ENCODE measurements at regions not wholly inside any gene's neighbourhood (a gene's known extent, or its start where the extent isn't known, plus 50 kb on each side); places are given as distances from the start of the nearest gene placed in this dataset.

DNA sequence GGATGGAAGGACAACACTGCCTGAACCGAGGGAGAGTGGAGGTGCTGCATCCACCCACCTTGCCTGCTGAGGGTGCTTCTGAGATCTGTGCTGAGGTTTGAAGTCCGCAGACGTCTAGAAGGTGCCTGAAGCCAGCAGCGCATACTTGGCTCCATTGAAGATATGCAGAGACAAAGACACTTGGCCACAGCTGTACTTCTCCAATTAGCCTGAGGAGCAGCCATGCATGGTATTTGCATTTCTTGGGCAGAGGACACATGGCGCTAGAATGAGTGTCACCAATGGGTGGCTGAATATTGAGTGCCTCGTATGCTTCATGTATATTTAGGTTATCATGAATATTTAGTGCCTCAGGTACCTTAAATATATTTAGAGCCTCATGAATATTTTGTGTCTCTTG lies 128.7 kb upstream of the ATP6AP2 start:
- DNase-seq (ENCODE audit: low read depth) = no peak

DNA sequence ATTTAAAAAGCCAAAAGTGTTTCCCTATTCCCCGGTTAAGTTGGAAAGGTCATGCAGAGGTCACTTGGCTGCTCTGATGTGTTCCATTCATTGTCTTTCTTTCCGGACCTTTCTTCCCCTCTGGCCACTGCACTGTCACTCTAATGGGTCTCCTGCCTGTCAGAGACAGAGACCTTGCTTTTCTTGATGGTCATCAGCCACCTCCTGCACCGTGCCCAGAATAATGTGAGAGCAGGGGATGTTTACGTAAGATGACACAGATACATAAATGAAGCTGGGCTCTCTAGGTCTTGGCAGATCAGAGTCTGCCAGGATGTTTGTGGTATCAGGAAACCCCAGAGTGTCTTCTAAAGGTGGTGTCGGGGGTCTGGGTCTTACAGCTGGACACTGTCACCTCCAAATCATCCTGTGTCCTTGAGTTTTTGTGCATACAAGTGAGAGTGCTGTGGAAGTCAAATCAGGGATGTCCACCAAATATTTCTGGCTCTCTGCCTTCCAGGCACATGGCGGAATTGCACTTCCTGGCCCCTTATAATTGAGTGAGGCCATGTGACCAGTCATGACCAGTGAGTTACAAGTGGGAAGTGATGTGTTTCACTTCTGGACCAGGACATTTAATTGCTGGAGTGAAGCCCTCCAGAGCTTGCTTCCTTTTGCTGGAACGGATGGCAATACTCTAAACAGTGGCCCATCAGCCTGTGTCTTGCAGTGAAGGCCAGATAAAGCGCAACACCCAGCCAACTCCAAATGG lies 130.6 kb upstream of the ATP6AP2 start:
- DNase-seq (ENCODE audit: low read depth) = no peak

DNA sequence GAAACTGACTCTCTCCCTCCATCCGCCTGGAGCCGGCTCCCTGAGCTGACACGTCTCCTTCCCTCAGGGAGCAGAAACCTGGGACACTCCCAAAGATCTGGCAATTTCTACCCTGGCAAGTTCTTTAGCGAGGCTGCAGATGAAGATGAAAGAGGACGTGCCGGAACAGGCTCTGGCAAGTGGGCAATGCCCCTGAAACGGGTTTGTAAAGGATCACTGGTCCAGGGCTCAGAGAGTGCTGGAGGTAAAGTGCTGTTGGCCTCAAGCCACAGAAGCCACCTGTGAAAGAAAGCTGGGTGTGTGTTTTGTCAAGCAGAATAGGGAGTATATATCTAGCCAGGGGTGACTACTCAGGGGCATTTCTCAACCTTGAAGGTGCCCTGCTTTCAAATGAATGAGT lies 131.4 kb upstream of the ATP6AP2 start:
- no peak for DNase-seq (ENCODE audit: low read depth)

DNA sequence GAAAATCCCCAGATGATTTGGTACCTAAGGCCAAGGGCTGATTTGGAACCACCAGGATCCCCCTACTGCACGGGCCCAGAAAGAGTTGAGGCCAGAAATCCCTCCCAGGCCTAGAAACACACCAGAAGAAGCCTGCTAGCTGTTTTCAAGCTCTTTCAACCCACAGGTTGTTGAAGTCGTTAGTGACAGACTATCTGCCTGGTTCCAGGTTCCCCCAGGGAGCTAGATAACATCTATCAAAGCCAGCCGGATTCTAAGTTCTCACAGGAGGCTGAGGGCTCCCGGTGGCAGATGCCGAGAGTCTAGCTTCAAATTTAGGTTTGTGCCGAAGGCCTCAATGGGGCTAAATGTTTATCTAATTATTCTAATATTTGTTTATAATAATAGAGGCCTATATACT lies 132.0 kb upstream of the ATP6AP2 start:
- DNase-seq (ENCODE audit: low read depth) = peak; percentile 26

DNA sequence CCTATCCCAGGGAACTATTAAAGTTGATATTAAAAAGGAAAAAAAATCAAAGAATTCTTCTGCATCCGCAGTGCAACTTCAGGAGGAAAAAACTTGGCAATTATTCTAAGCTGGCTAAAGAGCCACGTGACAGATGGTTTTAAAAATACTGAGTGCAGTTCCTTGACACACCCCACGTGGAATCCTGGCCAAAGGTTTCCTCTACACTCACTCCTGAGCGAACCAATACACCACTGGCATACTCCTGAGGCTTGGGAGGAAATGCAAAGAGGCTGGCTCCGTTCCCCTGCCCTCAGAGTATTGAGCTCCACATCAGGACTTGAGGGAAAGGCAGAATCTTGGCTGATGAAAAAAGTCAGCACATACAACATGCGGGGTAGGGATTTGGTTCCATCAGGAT lies 133.8 kb upstream of the ATP6AP2 start:
- DNase-seq (ENCODE audit: low read depth) = no peak

DNA sequence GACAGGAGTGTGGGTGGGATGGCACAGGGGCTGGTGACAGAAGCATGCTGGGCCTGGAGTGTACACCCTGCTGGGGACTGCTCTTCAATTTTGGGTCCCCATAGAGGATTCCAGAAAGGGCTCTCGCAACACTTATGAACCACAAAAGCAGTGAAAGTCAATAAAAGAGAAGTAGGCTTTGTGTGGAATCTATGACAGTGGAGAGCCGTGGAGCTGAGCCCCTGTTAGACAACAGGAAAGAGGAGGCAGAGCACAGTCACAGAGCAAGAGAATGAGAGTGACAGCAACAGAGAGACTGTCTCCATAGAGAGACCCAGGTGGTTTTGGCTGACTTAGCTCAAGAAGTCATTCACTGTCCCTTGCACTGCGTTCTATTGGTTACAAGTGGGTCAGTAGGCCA lies 135.1 kb upstream of the ATP6AP2 start:
- DNase-seq (ENCODE audit: low read depth) = no peak

DNA sequence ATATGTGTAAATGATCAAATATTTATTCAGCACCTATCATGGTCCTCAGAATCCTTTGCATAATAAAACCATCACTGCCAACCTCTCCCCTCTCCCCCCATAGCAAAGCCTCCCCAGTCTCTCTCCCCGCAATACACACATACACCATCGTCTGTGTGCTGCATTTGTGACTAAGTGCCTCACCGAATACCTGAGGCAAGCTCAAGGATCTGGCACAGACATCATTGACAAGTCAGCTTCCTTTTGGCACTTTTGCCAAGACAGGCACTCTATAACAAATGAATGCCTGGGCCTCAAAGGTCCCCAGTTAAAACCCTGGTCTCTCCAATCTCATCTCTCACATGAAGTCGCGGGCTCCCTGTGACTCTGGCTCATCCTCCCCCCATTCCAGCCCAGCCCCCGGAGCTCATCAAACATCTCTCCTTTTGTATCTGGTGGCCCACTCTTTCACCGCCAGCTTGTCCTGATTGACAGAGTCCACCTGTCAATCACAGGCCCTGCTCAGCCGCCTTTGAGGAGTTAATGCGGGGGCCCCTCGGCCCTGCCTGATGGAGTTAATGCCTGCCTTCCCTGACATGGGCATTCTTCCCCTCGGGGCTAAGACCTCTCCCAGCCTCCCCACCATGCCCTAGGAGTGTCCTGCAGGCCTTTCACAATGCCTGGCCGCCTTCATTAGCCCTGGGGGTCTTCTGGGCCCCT lies 135.8 kb upstream of the ATP6AP2 start:
- DNase-seq (ENCODE audit: low read depth) = no peak

DNA sequence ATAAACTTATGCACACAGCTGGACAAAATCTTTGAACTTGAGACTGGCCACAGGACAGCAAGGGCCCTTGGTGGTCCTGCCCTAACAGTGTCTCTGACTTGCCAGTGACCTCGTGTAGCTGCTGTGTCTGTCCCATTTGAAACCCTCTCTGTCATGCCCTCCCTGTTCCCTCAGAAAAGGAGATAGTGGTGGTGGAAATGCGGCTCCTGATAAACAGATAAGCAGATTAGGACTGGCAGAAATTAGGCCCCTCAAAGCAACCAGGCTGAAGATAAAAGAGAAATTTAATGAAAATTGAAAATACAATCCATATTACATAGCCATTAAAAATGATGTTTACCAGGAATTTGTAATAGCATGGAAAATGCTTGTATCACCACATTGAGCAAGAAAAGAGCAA lies 136.6 kb upstream of the ATP6AP2 start:
- DNase-seq (ENCODE audit: low read depth) = no peak

DNA sequence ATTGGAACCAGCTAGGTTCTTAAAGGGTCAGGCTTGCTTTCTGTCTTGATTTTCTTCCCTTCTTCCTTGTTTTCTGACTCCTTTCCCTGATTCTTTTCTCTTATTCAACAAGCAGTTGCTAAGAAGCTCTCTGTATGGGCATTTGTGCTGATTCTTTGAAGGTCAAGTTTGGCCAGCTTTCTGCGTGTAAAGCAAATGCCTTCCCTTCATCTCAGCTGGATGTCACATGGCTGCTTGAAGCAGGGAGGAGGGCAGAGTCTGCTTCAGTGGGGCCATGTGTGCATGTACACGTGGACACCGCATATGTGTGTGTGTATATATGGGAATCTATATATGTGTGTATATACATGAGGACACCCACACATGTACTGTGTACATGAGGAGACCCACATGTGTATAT lies 139.9 kb upstream of the ATP6AP2 start:
- no peak for DNase-seq (ENCODE audit: low read depth)

DNA sequence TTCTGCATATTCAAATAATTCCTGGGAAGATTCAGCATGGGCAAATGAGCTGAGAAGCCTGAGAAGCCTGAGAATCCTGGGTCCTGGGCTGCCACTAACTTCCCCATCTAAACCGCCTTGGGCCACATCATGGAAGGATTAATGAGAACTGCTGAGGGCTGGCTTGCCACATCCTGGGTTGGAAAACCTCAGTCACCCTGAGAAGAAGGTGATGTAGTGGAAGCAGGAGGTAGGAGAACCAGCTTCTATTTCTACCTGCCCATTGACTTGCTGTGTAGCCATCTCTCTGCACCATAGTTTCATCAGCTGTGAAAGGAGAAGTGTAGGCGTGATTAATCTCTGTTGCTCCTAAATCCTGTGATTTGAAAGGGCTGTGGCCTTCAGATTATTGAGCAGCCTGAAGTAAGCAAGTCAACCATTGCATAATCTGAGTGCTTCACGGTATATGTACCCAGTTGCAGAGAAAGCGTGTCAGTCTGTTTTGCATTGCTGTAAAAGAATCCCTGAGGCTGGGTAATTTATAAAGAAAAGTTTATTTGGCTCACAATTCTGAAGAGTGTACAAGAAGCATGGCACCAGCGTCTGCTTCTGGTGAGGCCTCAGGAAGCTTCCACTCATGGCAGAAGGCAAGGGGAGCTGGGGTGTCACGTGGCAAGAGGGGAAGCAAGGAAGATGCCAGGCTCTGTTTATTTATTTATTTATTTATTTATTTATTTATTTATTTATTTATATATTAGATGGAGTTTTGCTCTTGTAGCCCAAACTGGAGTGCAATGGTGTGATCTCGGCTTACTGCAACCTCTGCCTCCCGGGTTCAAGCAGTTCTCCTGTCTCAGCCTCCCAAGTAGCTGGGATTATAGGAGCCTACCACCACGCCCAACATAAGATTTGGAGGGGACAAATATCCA lies 140.9 kb upstream of the ATP6AP2 start:
- DNase-seq (ENCODE audit: low read depth) = no peak

DNA sequence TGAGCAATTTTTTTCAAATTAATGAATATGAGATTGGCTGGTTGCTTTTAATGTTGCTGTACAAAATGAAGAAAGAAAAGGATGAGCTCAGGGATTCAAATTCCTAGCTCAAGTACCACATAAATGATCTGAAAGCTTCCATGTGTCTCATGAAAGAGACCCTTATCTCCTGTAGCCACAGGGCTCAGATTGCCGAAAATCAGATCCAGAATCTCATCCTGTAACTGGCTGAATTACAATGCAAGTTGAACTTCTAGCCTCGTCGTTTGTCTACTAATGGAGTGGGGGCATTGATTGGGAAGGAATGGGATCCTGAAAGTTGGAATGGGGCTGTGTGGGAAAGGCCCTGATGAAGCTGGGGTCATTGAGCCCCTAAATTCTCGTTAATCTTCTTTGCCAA lies 143.4 kb upstream of the ATP6AP2 start:
- no peak for DNase-seq (ENCODE audit: low read depth)

DNA sequence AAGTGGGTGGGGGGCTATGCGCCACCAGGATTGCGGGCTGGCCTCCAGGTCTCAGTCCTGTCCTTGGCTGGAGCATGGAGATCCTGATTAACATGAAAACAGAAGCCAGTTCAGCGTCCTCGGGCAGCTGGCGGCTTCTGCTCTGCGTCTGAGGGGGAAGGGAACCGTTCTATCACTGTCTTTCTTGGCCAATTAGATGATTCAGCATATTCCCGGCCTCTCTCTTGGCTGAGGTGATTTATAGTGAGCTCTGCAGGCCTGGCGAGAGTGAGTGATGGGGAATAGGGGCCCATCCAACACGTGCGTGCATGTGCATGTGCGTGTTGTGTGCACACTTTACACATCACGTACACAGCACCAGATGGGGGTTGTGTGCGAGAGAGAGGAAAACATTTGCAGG lies 145.8 kb upstream of the ATP6AP2 start:
- peak; percentile 45 for DNase-seq (ENCODE audit: low read depth)

DNA sequence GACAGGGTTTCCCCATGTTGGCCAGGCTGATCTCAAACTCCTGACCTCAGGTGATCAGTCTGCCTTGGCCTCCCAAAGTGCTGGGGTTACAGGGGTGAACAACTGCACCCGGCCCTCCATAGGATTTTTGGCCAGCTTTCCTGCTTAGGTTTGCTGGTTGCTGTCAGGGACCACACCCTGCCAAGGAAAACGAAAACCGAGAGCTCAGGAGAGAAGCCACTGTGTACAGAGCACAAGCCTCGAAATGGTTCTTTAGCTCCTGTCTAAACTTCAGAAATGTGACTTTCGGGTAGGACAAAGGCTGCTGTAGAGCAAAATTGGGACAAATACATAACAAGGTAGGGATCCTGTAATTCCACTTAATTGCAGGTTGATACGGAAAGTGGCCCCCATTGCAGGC lies 146.3 kb upstream of the ATP6AP2 start:
- DNase-seq (ENCODE audit: low read depth) = no peak

DNA sequence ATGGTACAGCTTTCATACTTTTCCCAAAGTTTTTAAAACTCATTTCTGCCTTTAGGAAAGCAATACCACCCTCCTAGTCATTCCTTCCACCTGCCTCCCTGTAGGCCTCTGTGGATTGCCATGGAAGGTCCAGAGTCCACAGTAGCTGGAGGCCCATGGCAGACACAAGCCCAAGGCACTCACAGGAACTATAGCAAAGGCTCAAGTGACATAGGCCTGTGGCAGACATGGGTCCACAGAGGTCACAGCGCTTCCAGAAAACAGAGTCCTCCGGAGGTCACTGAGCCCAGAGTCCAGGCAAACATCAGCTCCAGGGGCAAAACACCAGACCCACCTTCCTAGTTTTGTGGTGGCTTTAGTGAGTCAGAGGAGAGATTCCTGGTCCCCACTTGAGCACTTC lies 147.6 kb upstream of the ATP6AP2 start:
- no peak for DNase-seq (ENCODE audit: low read depth)

DNA sequence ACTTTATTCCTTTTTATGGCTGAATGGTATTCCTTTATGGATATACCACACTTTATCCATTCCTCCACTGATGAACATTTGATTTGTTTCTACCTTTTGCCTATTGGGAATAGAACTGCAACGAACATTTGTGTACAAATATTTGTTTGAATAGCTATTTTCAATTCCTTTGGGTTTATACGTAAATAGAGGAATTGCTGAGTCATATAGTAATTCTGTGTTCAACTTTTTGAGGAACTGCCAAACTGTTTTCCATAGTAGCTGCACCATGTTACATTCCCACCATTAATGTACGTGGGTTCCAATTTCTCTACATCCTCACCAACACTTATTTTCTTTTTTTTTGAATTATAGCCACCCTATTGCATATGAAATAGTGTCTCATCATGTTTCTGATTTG lies 156.5 kb upstream of the ATP6AP2 start:
- DNase-seq (ENCODE audit: low read depth) = no peak

DNA sequence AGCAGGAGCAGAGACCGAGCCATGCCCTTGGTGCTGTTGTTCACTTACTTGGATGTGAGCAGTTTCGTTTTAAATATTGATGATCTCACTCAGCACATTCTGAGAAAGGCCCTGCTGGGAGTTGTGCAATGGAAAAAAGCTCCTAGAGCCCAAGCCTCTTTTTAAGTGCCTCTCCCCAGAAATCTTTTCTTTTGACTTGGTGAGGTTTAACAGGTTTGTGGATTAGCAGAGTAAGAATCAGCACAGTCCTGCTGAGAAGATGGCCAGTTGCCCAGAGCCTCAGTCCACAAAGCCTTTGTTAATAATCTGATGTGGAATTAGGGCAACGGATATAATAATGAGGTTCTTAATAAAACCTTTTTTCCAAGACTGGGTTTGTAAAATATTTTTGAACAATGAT lies 157.5 kb upstream of the ATP6AP2 start:
- no peak for DNase-seq (ENCODE audit: low read depth)

DNA sequence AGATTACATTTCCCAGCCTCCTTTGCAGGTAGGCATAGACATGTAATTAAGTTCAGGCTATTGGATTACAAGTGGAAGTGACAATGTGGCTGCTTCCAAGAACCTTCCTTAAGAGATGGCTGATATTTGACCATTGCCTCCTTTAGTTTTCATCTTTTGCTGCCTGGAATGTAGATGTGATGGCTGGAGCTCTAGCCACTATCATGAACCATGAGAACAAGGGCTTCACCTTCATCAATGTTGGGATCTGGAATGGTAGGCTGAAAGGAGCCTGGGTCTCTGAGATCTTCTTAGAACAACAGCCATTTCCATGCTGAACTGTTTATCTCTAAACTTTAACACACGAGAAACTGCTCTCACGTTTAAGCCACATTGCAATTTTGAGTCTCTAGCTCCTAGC lies 158.7 kb upstream of the ATP6AP2 start:
- no peak for DNase-seq (ENCODE audit: low read depth)

DNA sequence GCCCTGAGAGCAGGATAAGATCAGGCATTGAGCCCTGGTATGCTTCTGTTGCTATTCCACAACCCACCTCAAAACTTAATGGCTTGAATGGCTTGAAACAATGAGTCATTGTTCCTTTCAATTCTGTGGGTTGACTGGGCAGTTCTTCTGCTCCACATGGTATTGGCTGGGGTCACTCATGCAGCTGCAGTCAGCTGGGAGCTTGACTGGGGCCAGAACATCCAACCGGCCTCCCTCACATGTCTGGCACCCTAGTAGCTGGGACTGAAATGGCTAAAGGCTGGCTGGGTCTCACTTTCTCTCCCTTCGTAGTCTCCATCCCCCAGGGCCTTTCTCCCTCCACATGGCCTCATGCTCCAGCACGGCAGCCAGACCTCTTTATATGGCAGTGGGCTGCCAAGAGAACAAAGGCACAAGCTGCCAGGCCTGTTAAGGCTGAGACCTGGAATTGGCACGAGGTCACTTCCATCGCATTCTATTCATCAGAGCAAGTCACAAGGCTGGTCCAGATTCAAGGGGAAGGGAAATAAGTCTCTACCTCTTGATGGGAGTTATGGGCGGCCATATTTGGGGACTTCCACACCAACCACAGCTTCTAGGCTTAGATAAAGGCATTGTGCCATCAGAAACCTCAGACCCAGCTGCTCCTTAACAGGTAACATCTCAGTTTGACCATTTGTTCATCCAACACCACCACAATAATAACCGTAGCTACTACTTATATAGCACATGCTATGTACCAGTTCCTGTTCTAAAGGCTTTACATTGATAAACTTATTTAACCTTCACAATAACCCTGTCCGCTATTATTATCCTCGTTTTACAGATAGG lies 159.7 kb upstream of the ATP6AP2 start:
- no peak for DNase-seq (ENCODE audit: low read depth)

DNA sequence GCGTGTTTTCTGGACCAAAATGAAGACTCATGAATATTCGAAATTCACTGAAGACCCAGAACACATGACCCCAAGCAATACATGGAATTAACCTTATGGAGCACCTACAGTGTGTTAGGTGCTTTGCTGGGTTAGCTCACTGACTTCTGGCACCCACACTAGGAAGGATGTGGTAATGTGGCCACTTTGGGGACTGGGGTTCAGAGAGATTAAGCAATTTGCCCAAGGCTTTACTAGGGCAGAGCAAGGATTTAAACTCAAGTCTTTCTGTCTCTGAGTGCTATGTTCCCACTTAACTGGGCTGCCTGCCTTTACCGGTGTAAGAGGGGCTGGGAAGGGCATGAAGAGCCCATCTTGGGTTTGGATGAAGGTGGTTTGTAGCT lies 162.0 kb upstream of the ATP6AP2 start:
- no peak for DNase-seq (ENCODE audit: low read depth)

DNA sequence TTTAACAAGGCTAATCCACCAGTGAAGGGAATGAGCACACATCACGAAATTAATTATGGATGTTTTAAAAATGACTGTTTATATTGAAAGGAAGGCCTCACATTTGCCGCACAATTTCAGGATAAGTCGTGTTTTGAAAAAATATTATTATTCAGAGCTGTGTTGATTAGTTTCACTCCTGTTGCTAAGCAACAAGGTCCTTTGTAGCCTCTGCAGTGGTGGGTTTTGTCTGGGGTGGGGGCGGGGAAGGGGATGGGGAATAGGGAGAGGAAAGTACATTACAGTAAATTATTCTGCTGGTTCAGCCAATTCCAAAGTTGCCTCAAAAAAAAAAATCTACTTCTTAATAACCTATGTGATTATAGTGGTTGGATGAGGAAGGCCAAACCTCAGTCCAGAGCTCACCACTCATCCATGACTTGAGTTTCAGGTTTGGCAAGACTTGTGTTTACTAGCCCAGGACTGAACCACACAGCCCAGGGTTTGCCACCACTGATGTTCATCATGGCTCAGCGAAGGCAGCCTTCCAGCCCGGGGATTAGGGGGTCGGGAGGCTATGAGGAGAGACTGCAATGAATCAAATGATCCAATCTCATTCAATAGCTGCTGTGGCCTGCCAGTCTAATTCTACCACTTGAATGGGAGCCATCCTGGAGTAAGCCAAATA lies 162.5 kb upstream of the ATP6AP2 start:
- no peak for DNase-seq (ENCODE audit: low read depth)

DNA sequence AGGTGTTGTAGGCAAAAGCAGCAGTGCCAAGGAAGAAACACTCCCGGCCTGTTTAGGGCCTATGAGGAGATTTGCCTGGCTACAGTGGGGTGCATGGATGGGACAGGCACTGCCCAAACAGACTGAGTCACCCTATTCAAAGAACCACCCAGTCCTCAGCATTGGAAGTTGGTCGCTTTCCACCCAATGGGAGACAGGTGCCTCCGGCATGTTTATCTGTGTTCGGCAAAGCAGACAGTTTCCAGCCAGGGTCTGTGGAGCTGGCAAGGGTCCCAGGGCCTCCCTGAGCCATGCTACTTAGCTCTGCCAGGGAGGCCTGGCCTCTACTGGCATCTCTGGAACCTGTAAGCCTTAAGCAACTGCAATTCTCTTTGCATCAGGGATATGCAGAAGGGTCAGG lies 165.1 kb upstream of the ATP6AP2 start:
- no peak for DNase-seq (ENCODE audit: low read depth)

DNA sequence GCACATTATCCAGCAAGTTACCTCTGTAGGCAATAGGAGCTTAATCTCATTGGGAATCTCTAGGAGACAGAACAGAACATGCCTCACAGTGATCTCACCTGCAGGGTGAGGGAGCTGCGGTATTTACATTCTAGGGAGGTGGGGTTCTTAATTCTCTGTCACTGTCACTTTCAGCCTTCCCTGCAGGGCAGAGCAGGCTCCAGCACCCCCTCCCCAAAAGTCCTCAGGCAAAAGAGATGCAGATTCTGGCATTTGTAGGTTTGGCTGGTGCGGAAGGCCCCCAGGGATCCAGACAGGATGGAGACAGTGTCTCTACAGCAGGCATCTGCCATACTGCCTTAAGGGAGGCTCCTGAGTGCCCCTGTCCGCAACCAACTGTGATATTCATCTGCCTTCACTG lies 166.4 kb upstream of the ATP6AP2 start:
- DNase-seq (ENCODE audit: low read depth) = no peak

All from CMK (cell line).